Fibroblast of the conjunctiva (primary cell): ENCODE measurements at regions not wholly inside any gene's neighbourhood (a gene's known extent, or its start where the extent isn't known, plus 50 kb on each side); places are given as distances from the start of the nearest gene placed in this dataset.
"Not testable (repeated sequence)": the region's sequence is repeated elsewhere in the genome, so short reads cannot be mapped to it uniquely, and the experiment has no call there.

Source experiments
- DNase-seq: peaks from one replicate; pipeline ENCODE4 v3.0.0-alpha.2; 2010; ENCODE audit warnings: low read depth

- DNase-seq: no peak
Observed at GRCh38 chr5:56382896-56383295, 149.8 kb upstream of the ANKRD55 start.

GRCh38 chr5:56377573-56377972 lies 144.4 kb upstream of the ANKRD55 start:
- no peak for DNase-seq

GRCh38 chr5:56376128-56376527 lies 143.0 kb upstream of the ANKRD55 start:
- DNase-seq: no peak

- DNase-seq: no peak
Observed at GRCh38 chr5:56375011-56375410, 141.9 kb upstream of the ANKRD55 start.

GRCh38 chr5:56372491-56372890 lies 139.4 kb upstream of the ANKRD55 start:
- not testable (repeated sequence) for DNase-seq

GRCh38 chr5:56369361-56369811 lies 136.3 kb upstream of the ANKRD55 start:
- no peak for DNase-seq

- no peak for DNase-seq
Observed at GRCh38 chr5:56367748-56368147, 134.6 kb upstream of the ANKRD55 start.

GRCh38 chr5:56366986-56367385 lies 133.9 kb upstream of the ANKRD55 start:
- DNase-seq: no peak

GRCh38 chr5:56361398-56361797 lies 128.3 kb upstream of the ANKRD55 start:
- no peak for DNase-seq

- DNase-seq: no peak
Observed at GRCh38 chr5:56360816-56361215, 127.7 kb upstream of the ANKRD55 start.

GRCh38 chr5:56359809-56360685 lies 126.9 kb upstream of the ANKRD55 start:
- no peak for DNase-seq

- DNase-seq: no peak
Observed at GRCh38 chr5:56358703-56359681, 125.9 kb upstream of the ANKRD55 start.

GRCh38 chr5:56358046-56358445 lies 124.9 kb upstream of the ANKRD55 start:
- DNase-seq: no peak

- DNase-seq: no peak
Observed at GRCh38 chr5:56357426-56357825, 124.3 kb upstream of the ANKRD55 start.

- no peak for DNase-seq
Observed at GRCh38 chr5:56356836-56357160, 123.7 kb upstream of the ANKRD55 start.

GRCh38 chr5:56356121-56356835 lies 123.1 kb upstream of the ANKRD55 start:
- DNase-seq: no peak

- DNase-seq: no peak
Observed at GRCh38 chr5:56354836-56355235, 121.7 kb upstream of the ANKRD55 start.

GRCh38 chr5:56352808-56353590 lies 119.9 kb upstream of the ANKRD55 start:
- DNase-seq: no peak

GRCh38 chr5:56350597-56351170 lies 117.6 kb upstream of the ANKRD55 start:
- DNase-seq: peak; percentile 23

- DNase-seq: no peak
Observed at GRCh38 chr5:56350011-56350596, 117.0 kb upstream of the ANKRD55 start.

- DNase-seq: no peak
Observed at GRCh38 chr5:56349461-56349860, 116.3 kb upstream of the ANKRD55 start.
